ENCODE measurements at regions not wholly inside any gene's neighbourhood (a gene's known extent, or its start where the extent isn't known, plus 50 kb on each side); places are given as distances from the start of the nearest gene placed in this dataset.

DNA sequence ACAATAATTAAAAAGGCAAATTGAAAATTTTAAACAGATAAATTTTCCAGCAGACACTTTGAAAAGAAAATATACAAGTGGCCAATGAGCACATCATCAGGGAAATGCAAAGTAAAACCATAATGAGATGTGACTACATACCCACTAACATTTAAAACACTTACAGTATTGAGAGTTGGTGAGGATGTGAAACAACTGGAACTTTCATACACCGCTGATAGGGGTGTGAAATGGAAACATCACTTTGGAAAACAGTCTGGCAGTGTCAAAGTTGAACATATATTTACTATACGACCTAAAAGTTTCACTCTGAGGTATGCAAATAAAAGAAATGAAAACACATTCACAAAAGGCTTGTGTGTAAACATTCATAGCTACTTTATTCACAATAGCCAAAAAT lies 94.0 kb upstream of the GNAO1 start:
- no peak for DNase-seq (ENCODE audit: low read depth)
- no peak overlapping the region for H3K4me3 ChIP-seq (ENCODE audit: low read depth, low read length)

DNA sequence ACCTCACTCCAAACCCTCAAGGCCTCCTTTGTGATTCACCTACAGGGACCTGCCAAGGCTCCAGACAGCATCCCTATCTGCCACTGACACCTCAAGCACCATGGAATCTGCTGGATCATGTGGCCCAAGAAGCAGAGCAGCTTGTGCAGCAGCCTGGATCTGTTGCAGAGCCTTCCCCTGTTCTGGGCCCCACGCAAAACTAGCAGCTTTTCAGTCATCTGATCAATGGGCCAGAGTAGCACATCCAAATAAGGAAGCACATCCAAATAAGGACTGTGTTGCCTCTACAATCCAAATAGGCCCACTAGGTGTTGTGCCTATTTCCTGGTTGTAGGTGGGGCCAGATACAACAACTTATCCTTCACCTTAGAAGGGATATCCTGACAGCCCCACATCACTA lies 97.1 kb upstream of the GNAO1 start:
- no peak for DNase-seq (ENCODE audit: low read depth)
- H3K4me3 ChIP-seq (ENCODE audit: low read depth, low read length) = no peak overlapping the region

DNA sequence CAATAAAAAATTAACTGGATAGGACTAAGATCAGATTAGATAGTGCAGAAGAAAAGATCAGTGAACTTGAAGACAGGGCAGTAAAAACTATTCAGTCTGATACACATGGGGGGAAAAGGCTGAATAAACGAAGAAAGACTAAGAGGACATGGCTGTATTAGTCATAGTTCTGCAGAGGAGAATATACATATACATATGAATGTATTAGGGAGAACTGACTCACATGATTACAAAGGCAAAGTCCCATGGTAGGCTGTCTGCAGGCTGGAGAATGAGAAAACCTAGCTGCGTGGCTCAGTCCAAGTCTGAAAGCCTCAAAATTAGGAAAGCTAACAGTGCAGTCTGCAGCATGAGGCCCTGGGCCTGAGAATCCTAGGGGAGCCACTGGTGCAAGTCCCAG lies 98.2 kb upstream of the GNAO1 start:
- no peak overlapping the region for H3K4me3 ChIP-seq (ENCODE audit: low read depth, low read length)
- no peak for DNase-seq (ENCODE audit: low read depth)

DNA sequence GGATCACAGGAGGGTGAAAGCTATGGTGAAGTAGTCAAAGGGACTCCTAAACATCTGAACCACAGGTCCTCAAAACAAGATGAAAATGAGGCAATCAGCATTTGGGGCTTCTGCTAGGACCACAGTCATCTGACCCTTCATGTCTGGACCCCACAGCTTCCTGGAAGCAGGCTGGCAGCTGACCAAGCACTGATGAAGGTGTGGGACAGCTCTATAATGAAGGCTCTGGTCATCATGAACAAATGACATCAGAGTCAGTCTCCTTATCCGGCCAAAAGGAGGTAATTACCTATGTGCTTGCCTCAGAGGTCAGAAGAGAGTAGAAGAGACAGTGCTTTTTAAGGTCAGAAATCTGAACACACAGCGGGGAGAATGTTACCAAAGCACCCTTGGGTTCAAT lies 101.2 kb upstream of the GNAO1 start:
- no peak for DNase-seq (ENCODE audit: low read depth)
- no peak overlapping the region for H3K4me3 ChIP-seq (ENCODE audit: low read depth, low read length)

DNA sequence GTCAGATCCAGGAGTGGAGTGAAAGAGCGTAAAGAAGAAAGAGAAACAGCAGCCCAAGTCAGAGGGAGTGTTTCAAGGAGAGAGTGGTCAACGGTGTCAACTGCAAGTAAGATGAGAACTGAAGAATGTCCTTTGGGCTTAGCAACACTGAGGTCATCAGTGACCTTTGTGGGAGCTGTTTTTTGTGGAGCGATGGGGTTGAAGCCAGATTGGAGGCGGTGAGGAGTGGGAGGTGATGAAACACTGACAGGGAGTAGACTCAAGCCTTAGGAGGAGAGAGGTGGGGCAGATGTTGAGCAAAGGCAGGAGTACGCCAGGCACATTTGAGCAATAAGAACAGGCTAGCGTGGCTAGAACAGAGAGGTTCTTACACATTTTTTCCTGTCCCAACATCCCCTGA lies 103.7 kb upstream of the GNAO1 start:
- no peak overlapping the region for H3K4me3 ChIP-seq (ENCODE audit: low read depth, low read length)
- no peak for DNase-seq (ENCODE audit: low read depth)

DNA sequence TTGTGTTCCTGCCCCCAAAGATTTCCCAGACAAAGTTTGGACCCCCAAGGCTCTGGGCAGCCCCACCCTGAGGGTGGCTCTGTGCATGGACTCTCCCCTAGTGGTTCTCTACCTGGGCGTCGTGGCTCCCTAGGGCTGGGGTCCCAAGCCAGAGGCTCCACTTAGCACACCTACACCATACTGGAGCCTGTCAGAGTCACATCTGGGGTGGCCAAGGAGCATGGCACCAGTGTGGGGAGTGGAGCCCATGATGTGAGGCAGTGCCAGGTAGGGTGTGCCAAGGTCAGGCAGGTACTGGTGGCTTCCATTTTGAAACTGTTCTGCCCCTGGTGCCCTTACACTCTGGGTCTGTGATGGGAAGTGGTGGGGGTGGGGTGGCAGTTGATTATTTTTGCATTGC lies 109.9 kb upstream of the GNAO1 start:
- no peak for DNase-seq (ENCODE audit: low read depth)
- H3K4me3 ChIP-seq (ENCODE audit: low read depth, low read length) = no peak overlapping the region

DNA sequence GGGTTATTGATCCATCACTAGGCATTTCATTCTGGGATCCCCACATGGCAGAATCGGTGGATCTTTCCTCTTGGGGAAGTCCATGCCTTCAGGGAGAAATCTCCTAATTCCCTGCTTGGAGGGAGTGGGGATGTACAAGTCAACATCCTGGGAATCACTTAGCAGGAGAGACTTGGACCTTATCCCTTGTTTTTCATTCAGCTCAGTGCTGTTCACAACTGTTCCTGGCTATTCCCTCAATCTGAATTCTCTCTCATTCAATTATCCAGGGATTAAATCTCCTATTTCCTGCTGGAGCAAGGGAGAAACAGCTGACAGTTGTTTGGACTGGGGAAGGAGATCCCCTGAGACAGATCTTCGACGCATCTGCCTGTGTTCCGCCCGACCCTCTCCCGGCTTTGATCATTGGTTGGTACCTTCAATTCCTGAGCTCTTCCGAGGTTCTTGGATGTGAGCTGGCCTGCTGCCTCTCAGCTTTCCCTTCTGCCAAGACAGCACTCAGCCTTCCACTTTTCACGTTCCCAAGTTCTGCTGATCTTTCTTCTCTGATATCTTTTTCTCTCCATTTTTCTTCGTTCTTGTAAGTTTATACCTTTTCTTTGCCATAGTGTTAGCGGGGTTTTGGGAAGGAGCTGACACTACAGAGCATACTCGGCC lies 115.4 kb upstream of the GNAO1 start:
- H3K4me3 ChIP-seq (ENCODE audit: low read depth, low read length) = no peak overlapping the region
- DNase-seq (ENCODE audit: low read depth) = no peak

DNA sequence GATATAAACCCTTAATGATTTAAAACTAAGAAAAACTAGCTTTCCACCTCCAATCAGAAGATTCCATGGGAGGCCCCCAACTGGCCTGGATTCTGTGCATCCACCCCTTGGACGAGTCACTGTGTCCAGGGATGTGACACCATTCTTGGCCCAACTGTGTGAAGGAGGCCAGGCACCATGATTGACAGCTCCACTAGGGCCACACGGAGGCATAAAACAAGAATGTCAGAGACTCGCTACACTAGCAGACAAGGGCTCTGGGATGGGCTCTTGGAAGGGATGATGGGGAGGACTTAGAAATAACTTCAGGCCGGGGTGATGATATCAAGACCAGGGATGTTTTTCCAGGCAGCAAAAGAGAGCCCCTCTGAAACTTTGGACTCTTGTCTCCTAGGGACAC lies 117.8 kb upstream of the GNAO1 start:
- no peak for DNase-seq (ENCODE audit: low read depth)
- H3K4me3 ChIP-seq (ENCODE audit: low read depth, low read length) = no peak overlapping the region

DNA sequence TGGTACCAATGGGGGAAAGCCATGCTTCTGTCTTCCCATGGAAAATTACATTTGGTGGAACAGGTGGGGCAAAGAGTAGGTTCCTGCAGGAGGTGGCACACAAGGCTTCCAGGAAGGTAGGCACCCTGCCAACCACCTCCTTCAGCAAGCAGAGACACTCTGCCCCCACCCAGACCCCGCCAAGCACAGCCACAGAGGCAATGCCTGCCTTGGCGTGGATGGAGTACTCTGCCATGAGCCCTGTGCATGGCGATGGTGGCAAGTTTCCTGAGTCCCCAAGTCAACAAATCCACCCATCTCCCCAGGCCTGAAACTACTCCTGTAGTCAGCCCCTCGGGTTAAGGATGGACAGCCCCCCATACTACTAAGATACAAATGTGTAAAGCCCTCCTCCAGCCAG lies 119.2 kb upstream of the GNAO1 start:
- no peak for DNase-seq (ENCODE audit: low read depth)
- no peak overlapping the region for H3K4me3 ChIP-seq (ENCODE audit: low read depth, low read length)

DNA sequence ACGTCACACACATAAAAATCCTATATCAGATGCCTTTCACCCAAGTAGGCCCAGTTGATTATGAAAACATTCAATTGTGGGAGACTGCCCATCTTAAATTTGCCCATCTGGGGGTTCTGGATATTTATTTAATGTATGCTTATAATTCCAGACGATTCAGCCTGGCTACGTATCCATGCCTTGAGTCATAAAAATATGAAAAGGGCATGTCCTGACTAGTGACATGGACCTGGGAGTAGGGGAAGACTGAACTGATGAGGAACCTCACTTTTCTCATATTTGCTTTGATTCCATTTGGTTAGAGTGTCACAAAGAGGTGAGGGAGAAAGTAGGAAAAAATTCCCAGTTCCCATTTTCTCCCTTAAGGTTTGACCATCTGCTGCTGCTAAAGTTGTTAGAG lies 122.5 kb upstream of the GNAO1 start:
- no peak for DNase-seq (ENCODE audit: low read depth)
- H3K4me3 ChIP-seq (ENCODE audit: low read depth, low read length) = no peak overlapping the region

DNA sequence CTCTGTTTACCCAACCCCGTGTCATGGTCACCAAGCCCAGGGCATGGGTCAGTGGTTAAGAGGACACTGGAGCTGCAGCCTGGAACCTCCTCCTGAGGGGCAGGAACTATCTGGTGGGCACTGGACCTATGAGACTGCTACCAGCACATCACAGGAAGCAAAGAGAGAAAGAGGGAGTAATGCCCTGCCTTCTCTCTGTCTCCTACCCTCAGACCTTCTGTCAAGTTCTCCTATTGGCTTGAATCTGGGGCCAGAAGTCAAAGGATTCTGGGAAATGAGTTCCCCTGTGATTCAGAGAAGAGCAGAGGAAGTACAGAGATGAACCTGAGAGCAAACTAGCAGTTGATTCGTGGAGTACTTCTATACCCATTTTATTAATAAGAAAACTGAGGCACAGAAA lies 123.0 kb upstream of the GNAO1 start:
- H3K4me3 ChIP-seq (ENCODE audit: low read depth, low read length) = no peak overlapping the region
- no peak for DNase-seq (ENCODE audit: low read depth)

DNA sequence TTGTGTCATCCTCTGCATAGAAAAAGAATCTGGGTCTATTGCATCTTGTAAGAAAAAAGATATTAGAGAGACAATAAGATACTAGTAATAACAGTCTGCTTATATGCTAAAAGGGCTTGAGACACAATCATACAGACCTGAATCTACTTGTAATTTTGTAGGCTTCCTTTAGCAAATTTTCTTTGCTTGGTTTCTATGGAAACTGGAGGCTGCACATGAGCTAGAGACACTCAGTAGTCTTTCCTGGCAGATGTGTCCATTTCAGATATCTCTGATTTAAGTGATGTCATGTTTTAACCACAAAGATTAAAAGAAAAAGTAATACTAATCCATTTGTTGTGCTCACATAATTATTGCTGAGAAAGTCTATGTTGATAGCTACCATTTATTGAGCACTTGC lies 123.9 kb upstream of the GNAO1 start:
- DNase-seq (ENCODE audit: low read depth) = no peak
- no peak overlapping the region for H3K4me3 ChIP-seq (ENCODE audit: low read depth, low read length)

DNA sequence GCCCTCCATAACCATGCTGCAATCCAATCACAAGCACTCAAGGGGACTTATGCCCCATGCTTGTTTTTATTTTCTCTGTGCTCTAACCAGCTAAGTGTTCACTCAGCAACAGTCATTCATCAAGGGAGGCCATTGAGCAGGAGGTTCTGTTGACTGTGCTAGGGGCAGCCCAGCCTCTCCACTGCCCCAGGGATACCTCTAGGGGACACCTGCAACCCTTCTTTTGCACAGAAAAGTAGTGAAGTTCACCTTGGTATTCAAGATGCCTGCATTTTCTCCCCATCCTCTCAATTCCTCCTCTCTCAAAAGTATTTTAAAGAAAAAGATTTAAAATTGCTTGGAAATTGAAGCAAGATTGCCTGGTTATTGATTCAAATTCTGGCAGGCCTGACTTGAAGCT lies 124.7 kb upstream of the GNAO1 start:
- no peak for DNase-seq (ENCODE audit: low read depth)
- no peak overlapping the region for H3K4me3 ChIP-seq (ENCODE audit: low read depth, low read length)

DNA sequence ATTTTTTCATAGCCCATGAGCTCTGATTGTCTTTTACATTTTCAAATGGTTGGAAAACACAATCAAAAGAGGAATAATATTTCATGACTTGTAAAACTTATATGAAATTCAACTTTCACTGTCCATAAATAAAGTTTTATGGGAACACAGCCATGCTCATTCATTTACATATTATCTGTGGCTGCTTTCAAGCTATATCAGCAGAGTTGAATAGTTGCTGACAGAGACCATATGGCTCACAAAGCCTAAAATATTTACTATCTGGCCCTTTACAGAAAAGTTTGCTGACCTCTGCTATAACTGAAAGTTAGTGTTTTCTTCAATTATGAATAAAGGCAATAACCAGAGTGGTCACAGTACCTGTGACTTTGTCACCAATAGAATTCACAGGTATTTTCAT lies 128.2 kb upstream of the GNAO1 start:
- H3K4me3 ChIP-seq (ENCODE audit: low read depth, low read length) = no peak overlapping the region
- DNase-seq (ENCODE audit: low read depth) = no peak

DNA sequence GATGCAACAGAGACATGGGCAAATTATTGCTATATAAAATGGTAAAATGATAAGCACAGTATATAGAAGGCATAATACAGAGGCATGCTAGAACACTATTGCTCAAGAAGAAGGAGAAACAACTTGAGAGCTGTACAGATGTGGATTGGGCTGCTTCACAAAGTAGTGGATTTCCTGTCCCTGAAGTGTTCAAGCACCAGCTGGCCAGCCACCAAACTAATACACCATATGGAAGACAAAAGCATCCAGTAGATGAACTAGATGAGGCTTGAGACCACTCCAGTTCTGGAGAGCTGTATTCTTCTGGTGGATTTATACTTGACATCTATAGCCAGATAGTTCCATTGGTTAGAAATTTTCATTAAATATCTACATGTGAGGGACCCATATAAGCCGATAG lies 134.1 kb upstream of the GNAO1 start:
- DNase-seq (ENCODE audit: low read depth) = no peak
- H3K4me3 ChIP-seq (ENCODE audit: low read depth, low read length) = no peak overlapping the region

DNA sequence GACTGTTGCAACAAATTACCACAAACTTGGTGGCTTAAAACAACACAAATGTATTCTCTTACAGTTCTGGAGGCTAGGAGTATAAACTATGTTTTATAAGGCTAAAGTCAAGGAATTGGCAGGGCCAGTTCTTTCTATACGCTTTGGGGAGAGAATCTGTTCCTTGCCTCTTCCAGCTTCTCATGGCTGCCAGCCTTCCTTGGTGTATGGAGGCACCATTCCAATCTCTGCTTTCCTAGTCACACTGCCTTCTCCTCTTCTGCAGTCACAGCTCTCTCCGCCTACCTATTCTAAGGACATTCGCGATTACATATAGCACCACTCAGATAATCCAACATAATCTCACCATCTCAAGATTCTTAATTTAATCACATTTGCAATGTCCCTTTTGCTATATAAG lies 140.4 kb upstream of the GNAO1 start:
- H3K4me3 ChIP-seq (ENCODE audit: low read depth, low read length) = no peak overlapping the region
- DNase-seq (ENCODE audit: low read depth) = no peak

DNA sequence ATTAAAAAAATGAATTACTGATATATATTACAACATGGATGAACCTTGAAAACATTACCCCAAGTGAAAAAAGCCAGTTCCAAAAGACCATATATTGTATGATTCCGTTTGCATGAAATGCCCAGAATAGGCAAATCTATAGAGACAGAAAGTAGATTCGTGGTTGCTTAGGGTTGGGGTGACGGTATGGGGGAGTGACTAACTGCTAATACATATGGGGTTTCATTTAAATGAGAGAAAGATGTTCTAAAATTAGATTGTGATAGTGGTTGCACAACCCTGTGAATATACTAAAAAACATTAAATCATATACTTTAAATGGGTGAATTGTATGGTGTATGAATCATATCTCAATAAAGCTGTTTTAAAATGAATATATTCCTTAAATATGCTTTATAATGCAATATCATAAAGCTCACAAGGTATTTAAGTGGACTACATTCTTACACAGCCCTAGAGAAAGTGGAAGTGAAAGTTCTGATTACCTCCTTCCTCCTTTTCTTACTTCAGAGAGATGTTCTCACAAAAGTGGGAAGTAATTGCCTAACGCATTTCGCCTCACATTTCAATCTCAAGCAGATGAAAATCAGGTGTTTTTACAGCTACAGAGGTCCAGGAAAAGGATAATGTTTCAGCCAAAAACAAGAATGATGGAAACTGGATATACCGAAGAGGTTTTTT lies 142.7 kb upstream of the GNAO1 start:
- no peak overlapping the region for H3K4me3 ChIP-seq (ENCODE audit: low read depth, low read length)
- no peak for DNase-seq (ENCODE audit: low read depth)

DNA sequence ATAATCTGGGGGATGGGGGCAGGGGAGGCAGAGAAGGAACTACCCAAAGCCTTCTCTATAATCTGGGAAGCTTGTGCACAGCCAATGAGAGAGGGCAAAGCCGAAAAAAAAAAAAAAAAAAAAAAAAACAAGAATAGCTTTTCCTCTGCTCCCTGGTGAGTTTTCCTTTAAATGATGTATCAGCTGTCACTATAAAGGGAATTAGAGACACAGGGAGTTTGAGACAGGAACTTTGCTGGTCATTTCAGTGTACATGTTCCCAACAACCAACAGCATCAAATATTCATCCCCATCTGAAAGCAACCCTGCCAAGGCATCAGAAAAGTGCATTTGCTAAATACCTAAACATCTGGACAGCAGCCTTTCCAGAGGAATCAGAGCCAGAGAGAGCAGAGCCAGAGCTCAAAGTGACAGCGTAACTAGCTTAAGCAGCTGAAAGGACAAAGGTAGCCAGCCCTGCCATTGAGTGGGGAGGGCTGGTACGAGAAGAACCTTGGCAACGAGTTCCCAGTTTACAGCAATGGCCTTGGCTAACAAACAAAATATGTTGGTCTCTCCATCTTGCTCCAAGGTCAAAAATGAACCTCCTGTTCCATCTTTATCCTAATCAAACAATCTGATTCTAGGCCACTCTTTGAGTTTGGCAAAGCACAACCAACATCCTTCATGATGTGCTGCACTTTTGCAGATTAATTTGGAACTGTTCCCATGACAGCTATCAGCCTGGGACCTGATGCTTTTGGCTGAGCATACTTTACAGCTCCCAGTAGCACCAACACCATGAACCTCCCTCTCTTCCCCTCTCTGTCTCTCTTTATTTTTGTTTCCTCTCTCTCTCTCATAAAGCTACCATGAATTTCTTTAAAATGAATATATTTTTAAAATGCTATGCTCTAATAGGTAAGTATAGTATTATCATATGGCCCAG lies 143.7 kb upstream of the GNAO1 start:
- DNase-seq (ENCODE audit: low read depth) = no peak
- no peak overlapping the region for H3K4me3 ChIP-seq (ENCODE audit: low read depth, low read length)

DNA sequence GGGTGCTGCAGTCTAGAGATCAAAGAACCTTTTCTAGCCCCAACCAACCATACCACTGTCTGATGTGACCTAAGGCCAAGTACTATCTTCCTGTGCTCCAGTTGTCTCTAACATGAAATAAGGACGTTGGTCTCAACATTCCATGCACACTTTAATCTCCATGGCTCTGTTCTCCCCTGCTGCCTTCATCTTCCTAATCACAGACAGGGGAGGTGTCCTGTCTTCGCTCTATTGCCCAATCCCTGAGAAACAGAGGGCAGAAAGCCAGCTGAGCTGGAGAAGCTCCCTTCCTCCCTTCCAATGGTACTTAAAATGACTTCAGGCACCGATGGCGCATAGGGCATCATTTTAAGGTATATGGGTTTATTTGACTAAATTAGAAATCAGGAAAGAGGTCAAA lies 148.9 kb upstream of the GNAO1 start:
- no peak overlapping the region for H3K4me3 ChIP-seq (ENCODE audit: low read depth, low read length)
- no peak for DNase-seq (ENCODE audit: low read depth)

DNA sequence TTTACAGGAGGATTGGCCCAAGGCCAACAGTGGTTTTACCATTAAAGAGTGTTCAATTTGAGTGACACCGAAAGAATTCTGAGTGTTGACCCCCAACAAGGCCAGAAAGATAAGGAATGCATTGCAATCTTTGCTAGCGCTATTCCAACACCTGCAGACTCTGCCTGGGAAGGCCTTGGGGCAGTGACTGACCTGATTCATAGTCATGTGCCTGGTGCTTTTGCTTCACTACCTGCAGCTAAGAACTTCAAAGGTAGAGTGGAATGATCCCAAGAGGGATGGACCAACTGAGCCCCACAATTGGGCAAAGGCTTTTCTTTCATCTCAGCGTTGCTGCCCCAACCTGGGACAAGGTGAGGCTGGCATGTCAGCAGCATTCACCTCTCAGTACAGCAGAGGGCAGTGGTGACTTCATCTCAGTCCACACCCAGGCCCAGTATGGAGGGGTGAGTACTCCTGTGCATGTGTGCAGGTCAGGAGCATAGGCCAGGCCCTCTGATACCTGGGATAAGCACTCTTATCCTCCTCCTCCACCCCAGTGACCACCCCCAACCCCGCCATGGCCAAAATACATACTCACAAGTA lies 149.6 kb upstream of the GNAO1 start:
- DNase-seq (ENCODE audit: low read depth) = no peak

More for the DNA sequence above, 149.6 kb upstream of the GNAO1 start:
- no peak overlapping the region for H3K4me3 ChIP-seq (ENCODE audit: low read depth, low read length)
